ENCODE measurements at regions not wholly inside any gene's neighbourhood (a gene's known extent, or its start where the extent isn't known, plus 50 kb on each side); places are given as distances from the start of the nearest gene placed in this dataset.
A peak's percentile ranks its signal among the peaks of the same experiment; 100 is the strongest.

DNA sequence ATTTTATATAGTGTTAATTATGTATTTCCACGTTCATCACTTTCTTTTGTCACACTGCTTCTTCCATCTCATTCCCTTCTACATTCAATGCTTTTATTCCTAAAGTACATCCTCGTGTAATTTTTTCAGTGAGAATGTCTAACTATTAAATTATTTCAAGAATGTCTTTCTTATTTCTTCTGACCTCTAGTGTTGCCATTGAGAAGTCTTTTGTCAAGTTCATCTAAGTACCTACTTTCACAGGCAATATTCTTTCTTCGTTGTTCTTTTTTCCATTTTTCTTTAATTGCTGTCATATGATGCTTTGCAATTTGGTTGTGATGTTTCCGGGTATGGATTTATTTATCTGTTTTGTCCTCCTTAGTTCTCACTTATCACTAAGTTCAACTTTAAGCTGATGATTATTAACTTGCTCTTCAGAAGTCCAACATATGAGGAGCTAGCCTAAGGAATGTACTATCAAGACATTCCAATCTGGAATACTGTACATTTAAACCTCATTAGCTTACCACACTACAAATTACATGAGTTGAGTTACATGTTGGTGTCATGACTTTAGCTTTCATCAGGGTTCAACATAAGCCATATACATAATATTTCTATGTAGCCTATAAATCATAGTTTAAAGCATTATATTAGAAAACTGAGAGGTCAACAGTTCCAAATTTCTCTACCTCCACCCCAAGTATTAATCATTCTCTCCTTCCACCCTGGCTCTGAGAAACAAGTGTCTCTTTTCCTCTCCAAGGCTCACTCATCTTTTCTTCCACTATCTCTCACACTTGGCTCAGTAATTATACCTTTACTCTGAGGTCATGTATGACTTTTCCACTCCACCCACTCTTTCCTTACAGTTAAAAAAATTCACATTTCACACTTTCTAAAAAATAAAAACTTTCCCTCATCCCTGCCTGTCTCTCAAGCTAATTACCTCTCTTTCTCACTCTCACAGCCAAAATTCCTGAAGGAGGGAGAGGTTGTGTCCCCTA is 81.5 kb downstream of the COX18 start:
- H3K36me3 Mint-ChIP-seq (ENCODE audit: low read depth): no peaks in the 10 kb centered on the region
- no peak overlapping the region for H3K27ac Mint-ChIP-seq
- no peak overlapping the region for H3K4me3 Mint-ChIP-seq
- no peaks in the 10 kb centered on the region for H3K9me3 Mint-ChIP-seq
- H3K4me1 Mint-ChIP-seq (ENCODE audit: low read depth): no peaks in the 10 kb centered on the region
- DNase-seq: peak; percentile 19
- H3K27me3 Mint-ChIP-seq (ENCODE audit: insufficient read depth): no peaks in the 10 kb centered on the region
- TF ChIP-seq CTCF (IDR thresholded peaks at IDR 0.05): peak; percentile 58

GRCh38 chr4:72984351-72984750 is 85.2 kb downstream of the COX18 start:
- no peaks in the 10 kb centered on the region for H3K9me3 Mint-ChIP-seq
- no peak overlapping the region for H3K4me3 Mint-ChIP-seq
- no peak overlapping the region for H3K27ac Mint-ChIP-seq
- no peaks in the 10 kb centered on the region for H3K36me3 Mint-ChIP-seq (ENCODE audit: low read depth)
- no peaks in the 10 kb centered on the region for H3K27me3 Mint-ChIP-seq (ENCODE audit: insufficient read depth)
- H3K4me1 Mint-ChIP-seq (ENCODE audit: low read depth): no peaks in the 10 kb centered on the region
- DNase-seq: no peak
- TF ChIP-seq CTCF (IDR thresholded peaks at IDR 0.05): no peak

DNA sequence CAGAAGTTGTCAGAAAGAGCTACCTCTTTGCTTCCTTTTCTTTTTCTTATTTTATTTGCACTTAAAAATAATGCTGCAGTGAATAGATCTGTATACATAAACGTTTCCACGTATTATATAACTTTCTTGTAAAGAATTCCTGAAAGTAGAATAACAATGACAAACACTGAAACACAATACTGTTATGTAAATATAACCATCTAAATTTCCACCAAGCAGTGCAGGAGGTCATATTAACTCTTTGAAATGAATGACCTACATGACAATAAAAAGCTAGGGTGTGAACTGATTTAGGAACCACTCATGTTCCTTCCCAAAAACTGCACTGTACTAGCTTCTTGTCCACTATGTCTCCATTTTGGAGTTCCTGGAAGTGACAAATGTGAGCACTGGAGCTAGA is 85.8 kb downstream of the COX18 start:
- no peaks in the 10 kb centered on the region for H3K4me1 Mint-ChIP-seq (ENCODE audit: low read depth)

DNA sequence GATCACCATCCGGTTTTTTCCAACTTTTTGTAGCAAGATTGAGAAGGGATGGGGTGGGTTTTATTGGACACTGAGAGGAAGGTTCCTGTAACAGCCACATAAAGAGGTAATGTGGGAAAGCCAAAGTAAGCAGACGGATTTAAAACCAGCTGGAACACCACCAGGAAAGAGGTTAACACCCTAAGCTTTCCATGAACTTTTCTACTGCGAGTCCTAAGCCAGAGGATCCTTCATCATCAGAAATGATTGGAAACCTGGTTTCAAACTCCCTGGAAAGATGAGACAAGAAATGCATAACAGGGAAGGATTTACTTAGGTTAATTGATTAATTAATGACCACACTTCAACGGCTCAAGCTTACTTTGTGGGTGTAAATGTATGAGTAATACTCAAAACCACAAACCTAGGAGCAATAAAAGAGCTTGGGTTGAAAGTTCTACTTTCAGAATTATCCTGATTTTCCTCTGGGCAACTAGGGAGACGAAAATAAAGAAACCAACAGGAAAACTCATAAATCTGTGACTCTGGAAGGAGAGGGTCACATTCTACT is 91.5 kb downstream of the COX18 start:
- H3K27ac Mint-ChIP-seq: no peak overlapping the region
- H3K9me3 Mint-ChIP-seq: no peaks in the 10 kb centered on the region
- H3K4me1 Mint-ChIP-seq (ENCODE audit: low read depth): peaks cover 39% of the 10 kb centered on the region
- no peaks in the 10 kb centered on the region for H3K36me3 Mint-ChIP-seq (ENCODE audit: low read depth)
- H3K27me3 Mint-ChIP-seq (ENCODE audit: insufficient read depth): peaks cover 2% of the 10 kb centered on the region; the same call in 1 of the 2 replicates
- no peak for DNase-seq
- no peak overlapping the region for H3K4me3 Mint-ChIP-seq
- no peak for TF ChIP-seq CTCF (IDR thresholded peaks at IDR 0.05)

More for the DNA sequence above, 85.8 kb downstream of the COX18 start:
- no peak for TF ChIP-seq CTCF (IDR thresholded peaks at IDR 0.05)
- no peak for DNase-seq
- H3K27ac Mint-ChIP-seq: no peak overlapping the region
- H3K9me3 Mint-ChIP-seq: no peaks in the 10 kb centered on the region
- no peaks in the 10 kb centered on the region for H3K36me3 Mint-ChIP-seq (ENCODE audit: low read depth)
- peaks cover 2% of the 10 kb centered on the region; the same call in 1 of the 2 replicates for H3K27me3 Mint-ChIP-seq (ENCODE audit: insufficient read depth)
- no peak overlapping the region for H3K4me3 Mint-ChIP-seq

DNA sequence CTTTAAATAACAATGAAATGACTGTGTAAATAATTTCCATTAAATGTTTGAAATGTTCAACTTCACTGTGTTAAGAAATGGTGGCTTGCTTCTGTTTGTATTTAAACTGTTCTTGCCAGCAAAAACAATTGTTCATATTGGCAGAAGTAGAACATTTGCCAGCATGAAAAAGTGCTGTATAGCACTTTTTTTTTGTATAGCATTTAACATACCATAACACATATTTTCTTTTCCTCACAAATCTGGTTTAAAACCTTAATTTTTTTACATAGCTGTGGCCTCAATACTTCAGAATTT is 94.1 kb downstream of the COX18 start:
- Mint-ChIP-seq H3K27me3 (ENCODE audit: insufficient read depth) (peaks cover 2% of the 10 kb centered on the region; the same call in 1 of the 2 replicates), H3K4me1 (ENCODE audit: low read depth) (peaks cover 65% of the 10 kb centered on the region), H3K9me3 (0 out of 2 replicates have a peak, but pooled peaks cover 8% of the 10 kb centered on the region), H3K4me3 (peak overlapping the region; percentile 24), H3K27ac (peak overlapping the region; percentile 78), H3K36me3 (ENCODE audit: low read depth) (no peaks in the 10 kb centered on the region)
- peak; percentile 18 for DNase-seq
- TF ChIP-seq CTCF (IDR thresholded peaks at IDR 0.05): no peak

Data from HFFc6 (cell line).